Activated CD4-positive, CD25-positive, alpha-beta regulatory T cell (primary cell): ENCODE measurements at regions not wholly inside any gene's neighbourhood (a gene's known extent, or its start where the extent isn't known, plus 50 kb on each side); places are given as distances from the start of the nearest gene placed in this dataset.
"Not testable (repeated sequence)": the region's sequence is repeated elsewhere in the genome, so short reads cannot be mapped to it uniquely, and the experiment has no call there.

Experiments used
- DNase-seq, 4 experiments: peaks; one replicate each; lab custom pipeline; 2025; lab: John Stamatoyannopoulos, UW

DNA sequence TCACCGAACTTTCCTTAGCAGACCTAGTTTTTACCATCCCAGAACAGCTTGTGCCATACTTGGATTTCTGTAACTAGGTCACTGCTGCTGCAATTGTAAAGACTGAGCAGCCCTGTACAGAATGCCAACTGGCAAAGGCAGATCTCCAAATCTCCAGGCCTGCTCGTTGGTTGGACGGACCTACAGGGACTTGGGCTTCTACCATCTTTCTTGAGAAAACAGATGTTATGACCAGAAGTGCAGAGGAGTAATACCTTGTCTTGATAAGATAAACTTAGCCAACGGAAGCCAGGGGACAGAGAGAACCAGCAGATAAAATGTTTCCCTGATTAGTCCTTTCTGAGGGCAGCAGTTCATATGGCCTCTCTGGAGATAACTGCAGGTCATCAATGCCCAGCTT lies 304.1 kb downstream of the RFPL4B start:
- DNase-seq = no peak

DNA sequence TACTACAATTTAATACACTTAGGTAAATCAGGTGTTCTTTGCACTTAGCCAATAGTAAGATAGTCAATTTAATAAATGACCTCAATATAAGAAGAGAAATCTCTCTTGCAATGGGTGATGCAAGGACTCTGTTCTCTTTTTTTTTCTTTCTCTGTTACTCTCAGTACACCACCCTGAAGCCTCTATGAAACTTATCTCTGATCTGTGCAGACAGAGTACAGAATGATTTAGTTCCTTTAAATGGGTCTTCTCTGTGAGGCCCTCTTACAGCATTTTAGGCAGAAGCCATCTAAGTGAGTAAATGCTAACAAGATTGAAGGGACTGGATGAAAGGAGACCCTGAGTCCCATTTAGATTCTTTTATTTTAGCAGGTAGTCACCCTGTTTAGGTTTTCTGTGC lies 312.8 kb downstream of the RFPL4B start:
- DNase-seq = no peak

DNA sequence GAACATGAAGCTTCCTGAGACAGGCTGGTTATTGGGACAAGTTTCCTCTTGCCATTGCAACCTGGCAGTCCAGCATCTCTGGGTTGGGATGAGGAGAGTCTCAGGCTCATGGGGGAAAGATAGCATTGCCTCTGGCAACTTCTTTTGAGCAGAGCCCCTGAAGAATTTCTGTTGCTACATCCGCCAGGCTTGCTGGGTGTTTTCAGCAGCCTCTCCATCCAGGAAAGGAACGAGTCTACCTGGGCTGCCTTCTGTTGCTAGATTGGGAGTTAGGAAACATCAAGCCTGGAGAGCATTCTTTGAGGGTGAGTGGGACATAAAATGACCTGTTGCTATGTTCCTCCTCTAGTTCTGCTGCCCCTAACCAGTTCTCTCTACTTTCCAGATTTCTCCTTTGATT lies 313.5 kb downstream of the RFPL4B start:
- no peak for DNase-seq

DNA sequence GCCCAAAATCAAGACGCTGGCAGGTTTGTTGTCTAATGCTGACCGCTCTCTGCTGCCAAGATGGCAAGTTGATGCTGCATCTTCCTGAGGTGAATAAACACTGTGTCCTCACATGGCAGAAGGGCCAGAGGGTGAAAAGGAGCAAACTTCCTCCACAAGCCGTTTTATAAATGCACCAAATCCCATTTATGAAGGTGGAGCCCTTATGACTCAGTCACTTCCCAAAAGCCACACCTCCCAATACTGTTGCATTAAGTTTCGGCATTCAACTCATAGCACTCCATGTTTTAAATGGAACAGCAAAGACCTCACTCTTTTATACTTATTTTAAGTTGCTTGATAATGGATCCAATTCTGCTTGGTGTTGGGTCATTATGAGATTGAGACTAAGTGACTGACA lies 316.6 kb downstream of the RFPL4B start:
- no peak for DNase-seq

DNA sequence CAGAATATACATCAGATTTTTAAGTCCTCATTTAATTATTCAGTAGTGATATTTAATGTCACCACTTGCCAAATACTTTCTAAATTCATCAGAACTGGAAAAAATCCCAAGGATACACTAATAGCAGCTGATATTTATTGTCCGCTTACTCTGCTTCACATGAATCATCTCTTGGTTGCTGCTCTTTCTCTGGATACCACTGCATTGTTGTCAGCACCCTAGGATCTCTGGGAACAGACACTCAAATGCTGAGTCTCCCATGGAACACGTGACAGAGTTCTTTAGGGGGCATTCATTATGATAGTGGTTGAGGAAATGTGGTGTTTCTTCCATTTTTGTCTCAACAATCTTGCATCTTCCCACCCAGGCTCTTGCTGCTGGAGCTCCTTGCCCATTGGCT lies 318.0 kb downstream of the RFPL4B start:
- no peak for DNase-seq

DNA sequence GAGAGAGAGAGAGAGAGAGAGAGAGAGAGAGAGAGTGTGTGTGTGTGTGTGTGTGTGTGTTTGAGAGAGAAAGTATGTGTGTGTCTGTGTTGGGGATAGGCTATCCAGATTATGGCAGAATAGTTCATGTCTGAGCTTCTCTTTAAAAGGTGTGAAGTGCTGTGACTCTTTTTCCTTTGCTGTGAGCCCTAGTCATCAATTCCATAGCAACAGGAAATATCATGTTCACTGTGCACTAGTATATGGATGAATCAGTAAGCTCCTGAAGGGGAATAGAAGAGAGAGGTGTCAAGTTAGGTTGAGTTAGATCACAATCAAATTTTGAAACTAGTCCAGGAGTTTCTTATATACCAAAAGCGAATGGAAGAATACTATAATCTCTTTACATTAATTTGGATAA lies 318.7 kb downstream of the RFPL4B start:
- no peak for DNase-seq

DNA sequence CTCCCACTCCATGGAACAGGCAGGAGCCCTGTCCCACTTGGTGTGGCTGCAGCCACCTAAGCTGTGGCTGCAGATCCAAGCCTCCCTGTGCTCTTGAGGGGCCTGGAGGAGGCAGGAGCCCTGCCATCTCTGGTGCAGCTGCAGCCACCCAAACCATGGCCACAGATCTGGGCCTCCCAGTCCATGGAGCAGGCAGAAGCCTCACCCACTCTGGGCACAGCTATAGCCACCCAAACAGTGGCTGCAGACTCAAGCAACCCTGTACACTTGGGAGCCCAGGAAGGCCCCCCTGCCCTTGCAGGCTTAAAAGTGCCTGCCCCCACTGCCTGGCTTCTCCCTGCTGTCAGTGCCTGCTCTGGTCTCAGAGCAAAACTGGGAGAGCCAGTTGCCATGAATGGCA lies 320.3 kb downstream of the RFPL4B start:
- no peak for DNase-seq

DNA sequence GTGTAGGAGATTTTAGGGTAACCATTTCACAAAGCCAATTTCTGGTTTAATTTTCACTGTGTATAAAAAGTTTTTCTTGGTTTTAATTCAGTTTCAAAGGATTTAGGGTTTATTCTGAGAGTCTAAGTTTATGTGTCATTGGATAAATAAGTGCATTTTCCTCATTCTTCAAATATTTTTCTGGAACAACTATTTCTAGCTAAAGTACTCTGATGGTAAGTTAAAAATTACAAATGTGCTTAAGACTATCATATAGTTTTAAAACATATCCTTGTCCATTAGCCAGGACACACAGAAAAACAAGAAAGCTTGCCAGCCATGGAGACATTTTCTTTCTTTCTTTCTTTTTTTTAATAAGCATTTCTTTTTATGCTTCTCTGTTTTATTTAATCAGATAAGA lies 333.0 kb downstream of the RFPL4B start:
- DNase-seq = no peak

DNA sequence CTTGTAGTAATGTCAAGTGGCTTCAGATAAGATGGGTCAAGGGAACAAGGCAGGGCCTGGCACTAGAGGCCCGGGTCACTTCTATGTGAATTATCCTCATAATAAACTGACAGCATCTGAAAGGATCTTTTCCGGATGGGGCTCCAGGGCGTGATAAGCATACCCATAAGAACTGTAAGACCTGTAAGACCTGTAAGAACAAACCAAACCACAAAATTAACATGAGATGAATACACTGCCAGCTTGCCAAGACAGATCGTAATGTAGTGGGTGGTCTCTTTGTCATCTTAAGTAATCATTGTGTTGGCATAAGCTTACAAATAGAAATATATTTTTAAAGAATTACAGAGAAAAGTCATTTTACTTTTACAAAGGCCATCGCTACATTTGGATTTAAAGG lies 334.9 kb downstream of the RFPL4B start:
- DNase-seq = no peak

DNA sequence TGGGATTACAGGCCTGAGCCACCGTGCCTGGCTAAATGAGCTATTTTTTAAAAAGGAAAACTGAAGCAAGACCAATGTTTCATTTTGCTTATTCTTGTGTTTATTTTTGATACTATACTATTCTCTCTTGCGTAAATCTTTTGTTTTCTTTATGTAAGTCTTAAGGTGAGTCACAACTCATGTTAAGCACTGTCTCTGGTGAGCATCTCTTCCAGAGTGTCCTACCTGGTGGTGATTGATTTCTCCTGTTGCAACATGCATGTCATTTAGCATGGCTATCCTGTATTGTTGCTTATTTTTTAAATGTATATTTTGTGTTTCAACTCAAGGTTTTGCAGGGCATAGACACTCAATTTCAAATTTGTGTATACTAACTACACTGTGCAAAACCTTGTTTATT lies 336.0 kb downstream of the RFPL4B start:
- DNase-seq = no peak

DNA sequence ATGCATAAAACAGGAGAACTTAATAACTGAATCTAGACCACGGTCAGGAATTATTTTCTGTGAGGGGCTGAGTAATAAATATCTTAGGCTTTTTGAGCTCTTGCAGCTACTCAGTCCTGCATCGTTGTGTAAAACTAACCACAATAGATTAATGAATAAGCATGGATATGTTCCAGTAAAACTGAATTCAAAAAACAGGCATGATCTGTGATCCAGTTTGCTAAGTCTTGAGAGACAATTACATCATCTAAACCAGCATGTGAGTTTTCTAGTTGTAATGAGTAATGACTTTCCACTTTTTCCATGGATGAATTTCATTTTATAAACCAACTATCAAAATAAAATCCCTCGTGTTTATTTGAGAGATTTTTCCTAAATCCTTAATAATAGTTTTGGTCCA lies 336.8 kb downstream of the RFPL4B start:
- no peak for DNase-seq

DNA sequence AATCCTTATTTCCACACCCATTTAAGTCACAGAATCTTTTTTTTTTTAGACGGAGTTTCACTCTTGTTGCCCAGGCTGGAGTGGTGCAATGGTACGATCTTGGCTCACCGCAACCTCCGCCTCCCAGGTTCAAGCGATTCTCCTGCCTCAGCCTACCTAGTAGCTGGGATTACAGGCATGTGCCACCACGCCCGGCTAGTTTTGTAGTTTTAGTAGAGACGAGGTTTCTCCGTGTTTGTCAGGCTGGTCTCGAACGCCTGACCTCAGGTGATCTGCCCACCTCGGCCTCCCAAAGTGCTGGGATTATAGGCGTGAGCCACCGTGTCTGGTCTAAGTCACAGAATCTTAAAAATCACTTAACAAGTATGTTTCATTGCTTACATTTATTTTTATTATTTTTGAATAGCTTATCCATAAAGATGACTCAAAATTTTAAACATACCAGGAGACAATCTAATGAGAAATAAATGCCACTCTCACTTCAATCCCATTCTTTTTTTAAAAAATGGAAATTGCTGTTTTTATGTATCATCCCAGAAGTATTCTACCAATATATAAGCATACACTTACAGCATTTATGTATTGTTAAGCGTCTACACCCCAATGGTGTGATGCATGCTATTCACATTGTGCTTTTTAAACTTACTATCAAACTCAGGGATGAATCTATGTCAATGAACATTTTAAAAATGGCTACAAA lies 338.5 kb downstream of the RFPL4B start:
- not testable (repeated sequence) for DNase-seq

DNA sequence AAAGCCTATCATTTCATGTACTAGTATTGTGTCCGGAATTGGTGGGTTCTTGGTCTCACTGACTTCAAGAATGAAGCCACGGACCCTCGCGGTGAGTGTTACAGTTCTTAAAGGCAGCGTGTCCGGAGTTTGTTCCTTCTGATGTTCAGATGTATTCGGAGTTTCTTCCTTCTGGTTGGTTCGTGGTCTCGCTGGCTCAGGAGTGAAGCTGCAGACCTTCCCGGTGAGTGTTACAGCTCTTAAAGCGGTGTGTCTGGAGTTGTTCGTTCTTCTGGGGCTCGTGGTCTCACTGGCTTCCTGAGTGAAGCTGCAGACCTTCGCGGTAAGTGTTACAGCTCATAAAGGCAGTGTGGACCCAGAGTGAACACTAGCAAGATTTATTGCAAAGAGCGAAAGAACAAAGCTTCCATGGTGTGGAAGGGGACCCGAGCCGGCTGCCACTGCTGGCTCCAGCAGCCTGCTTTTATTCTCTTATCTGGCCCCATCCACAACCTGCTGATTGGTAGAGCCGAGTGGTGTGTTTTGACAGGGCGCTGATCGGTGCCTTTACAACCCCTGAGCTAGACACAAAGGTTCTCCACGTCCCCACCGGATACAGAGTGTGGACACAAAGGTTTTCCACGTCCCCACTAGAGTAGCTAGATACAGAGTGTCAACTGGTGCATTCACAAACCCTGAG lies 341.5 kb downstream of the RFPL4B start:
- DNase-seq = not testable (repeated sequence)

DNA sequence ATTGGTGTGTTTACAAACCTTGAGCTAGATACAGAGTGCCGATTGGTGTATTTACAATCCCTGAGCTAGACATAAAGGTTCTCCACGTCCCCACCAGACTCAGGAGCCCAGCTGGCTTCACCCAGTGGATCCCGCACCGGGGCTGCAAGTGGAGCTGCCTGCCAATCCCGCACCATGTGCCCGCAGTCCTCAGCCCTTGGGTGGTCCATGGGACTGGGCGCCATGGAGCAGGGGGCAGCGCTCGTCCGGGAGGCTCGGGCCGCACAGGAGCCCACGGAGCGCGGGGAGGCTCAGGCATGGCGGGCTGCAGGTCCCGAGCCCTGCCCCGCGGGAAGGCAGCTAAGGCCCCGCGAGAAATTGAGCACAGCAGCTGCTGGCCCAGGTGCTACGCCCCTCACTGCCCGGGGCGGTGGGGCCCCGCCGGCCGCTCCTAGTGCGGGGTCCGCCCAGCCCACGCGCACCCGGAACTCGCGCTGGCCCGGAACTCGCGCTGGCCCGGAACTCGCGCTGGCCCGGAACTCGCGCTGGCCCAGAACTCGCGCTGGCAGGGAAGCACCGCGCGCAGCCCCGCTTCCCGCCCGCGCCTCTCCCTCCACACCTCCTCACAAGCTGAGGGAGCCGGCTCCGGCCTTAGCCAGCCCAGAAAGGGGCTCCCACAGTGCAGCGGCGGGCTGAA lies 342.2 kb downstream of the RFPL4B start:
- not testable (repeated sequence) for DNase-seq

DNA sequence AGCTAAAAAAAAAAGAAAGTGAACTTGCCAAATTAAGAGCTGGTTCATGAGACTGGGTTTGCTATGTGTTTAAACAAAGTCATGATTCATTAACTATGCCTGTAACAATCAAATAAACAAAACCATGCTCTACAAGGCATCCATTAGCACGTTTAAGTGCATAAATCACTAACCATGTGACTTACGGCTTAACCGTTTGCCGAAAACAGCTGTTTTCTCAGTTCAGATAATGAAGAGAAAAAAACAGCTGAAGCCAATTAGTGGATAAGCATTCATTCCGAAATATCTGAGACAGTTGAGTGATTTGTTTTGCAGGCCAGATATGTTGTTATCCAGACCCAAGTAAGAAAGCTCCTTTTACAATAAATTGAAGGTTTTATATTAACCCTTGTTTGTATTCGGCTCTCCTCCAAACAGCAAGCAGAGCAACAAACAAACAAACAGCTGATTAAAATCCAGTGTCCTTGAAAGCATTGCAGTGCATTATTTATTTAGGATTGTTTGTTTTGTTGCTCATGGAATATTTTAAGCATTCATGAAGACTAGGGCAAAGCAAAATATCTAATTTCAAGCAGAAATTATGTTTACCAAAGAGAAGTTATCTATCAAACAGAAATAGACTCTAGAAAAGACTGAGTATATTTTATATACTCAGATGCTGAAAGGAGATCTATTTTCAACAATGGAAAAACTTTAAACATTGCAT lies 343.5 kb downstream of the RFPL4B start:
- no peak for DNase-seq

DNA sequence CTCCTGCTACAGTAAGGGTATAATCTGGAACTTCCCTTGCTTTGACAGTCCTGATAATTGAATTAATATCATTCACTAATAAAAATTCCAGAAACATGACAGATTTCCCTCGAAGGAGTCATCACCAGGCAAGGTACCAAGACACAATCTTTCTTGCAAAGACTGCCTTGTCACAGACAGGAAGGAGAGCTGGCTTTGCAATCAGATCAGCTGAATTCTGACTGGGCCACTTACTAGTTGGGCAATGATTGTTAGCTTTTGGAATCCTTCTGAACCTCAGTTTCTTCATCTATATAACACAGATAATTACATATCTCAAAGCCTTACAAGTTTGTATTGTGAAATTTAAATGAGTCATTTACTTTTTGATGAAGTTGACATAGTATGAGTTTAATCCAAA lies 344.2 kb downstream of the RFPL4B start:
- no peak for DNase-seq

DNA sequence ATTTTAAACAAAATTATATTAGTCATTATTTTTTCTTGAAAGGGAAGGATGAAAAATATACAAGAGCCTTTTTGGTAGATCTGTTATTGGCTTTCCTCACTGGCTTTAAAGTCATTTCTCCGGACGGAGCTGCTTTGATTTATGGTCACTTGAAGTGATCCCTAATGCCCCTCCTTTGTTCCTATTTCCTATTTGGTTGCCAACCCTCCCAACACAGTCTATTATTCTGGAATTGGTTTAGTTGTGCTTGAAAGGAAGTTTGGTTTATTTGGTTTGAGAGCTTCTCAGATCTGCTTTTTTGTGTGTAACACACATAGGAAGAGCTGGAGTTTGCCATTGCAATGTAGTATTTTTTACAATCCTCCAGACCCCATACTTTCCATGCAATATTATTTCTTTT lies 347.9 kb downstream of the RFPL4B start:
- no peak for DNase-seq

DNA sequence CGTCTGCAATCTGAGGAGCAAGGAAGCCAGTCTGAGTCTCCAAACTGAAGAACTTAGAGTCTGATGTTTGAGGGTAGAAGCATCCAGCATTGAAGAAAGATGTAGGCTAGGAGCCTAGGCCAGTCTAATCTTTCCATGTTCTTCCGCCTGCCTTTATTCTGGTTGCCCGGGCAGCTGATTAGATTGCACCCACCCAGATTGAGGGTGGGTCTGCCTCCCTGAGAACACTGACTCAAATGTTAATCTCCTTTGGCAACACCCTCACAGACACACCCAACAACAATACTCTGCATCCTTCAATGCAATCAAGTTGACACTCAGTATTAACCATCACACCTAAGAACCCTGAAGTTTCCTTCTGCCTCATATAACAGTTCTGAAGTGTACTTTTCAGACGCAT lies 350.1 kb downstream of the RFPL4B start:
- DNase-seq = no peak

DNA sequence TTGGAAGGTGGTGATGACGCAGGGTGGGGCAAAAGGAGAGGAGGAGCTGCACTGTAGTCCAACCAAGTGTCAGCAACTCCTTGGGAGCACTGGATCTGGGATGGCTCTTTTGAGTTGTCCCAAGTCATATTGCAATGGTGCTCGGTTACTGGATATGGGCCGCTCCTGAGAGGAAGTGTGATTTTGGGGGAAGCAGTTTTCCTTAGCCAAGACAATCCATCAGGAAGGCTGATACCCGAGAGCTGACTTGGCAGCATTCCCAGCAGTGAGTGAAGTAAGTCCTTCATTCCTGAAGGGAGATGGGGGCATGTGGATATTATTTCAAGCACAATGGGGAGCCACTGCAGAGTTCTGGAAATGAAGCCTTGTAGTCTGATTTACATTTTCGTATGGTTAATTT lies 354.1 kb downstream of the RFPL4B start:
- no peak for DNase-seq

DNA sequence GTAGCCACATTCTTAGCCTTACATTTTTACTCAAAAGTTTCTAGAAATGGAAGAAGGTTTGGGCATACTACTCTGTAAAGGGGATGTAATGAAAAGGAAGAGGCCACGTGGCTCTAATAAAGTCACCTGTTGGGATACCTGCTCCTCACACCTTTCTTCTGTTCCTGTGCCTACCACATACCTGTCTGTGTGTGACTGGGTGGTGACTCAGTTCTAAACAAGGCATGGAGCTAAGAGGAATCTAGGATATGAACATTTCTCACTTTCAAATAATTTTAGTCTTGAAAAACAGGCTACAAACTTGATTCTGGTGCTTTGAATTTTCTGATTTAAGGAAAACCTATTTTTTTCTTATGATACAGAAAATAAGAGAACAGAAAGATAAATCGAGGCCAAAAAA lies 363.6 kb downstream of the RFPL4B start:
- no peak for DNase-seq

DNA sequence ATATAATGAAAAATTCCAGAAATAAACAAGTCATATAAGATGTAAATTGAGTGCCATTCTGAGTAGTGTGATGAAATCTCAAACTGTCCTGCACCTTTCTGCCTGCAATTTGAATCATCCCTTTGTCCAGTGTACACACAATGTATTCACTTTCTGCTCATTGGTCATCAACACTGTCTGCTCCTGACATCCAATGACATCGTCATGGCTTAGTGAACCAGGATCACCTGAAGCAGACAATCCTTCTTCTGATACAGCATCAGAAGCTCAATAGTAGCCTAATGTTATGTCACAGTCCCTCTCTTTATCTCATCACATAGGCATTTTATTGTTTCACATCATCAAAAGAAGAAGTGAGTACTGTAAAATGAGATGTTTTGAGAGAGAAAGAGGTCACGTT lies 366.3 kb downstream of the RFPL4B start:
- DNase-seq = no peak

DNA sequence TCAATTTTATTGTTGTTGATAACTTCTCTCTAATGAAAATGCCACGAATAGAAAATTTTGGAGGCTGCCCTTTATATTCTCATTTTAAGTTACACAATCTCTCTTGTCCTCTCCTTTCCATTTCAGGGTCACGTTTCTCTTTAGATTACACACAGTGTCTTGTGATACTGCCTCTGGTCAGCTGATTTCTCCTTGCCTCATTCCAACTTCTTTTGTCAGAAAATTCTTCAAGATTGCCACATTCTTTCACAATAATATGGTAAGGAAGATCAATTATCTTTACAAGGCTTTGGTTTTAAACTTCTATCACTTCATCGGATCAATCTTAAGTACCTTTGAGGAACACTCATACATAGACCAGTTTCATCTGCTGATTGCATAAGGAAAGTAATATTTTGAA lies 370.3 kb downstream of the RFPL4B start:
- DNase-seq = no peak

DNA sequence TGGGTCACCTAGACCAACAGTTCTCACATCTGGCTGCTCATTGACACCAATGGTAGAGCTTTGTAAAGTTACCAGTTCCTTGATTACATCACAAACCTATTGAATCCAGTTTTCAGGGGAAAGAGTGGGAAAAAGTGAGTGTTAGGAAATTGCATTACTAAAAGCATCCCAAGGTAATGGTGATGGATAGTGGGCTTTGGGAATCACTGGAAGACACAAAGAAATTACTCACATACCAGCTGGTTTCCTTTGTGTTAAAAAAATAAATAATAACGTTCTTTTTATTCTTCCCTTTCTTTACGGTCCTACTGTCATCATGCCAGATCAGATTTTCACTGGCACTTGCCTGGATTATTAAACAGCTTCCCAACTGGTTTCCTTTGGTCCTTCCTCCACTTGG lies 370.7 kb downstream of the RFPL4B start:
- DNase-seq = no peak
